Activated naive CD4-positive, alpha-beta T cell treated with anti-CD3 and anti-CD28 coated beads, Interleukin-2, amount 10 ng/mL, durations not matched to agents 7 days and 5 days (primary cell): ENCODE measurements at regions not wholly inside any gene's neighbourhood (a gene's known extent, or its start where the extent isn't known, plus 50 kb on each side); places are given as distances from the start of the nearest gene placed in this dataset.

ENCODE experiments used
- CTCF ChIA-PET: fragments of 350-600 bp; sonication (Branson Sonifier 250); formaldehyde crosslinking; loops from one replicate; lab custom pipeline; 2021; ENCODE audit warnings: antibody characterized with exemption; lab: Charles Lee
- DNase-seq: peaks from one replicate; pipeline ENCODE4 v3.0.0-alpha.2; 2020
- H3K27ac Mint-ChIP-seq: one replicate; pipeline ENCODE4 v1.8.0; 2021; ENCODE audit warnings: mild to moderate bottlenecking, moderate library complexity, mixed read lengths
- H3K27me3 Mint-ChIP-seq: one replicate; pipeline ENCODE4 v1.8.0; 2021; ENCODE audit warnings: mild to moderate bottlenecking, mixed read lengths
- H3K36me3 Mint-ChIP-seq: one replicate; pipeline ENCODE4 v1.8.0; 2021; ENCODE audit warnings: mixed read lengths
- H3K4me1 Mint-ChIP-seq: one replicate; pipeline ENCODE4 v1.8.0; 2021; ENCODE audit warnings: mixed read lengths
- H3K4me3 Mint-ChIP-seq: one replicate; pipeline ENCODE4 v1.8.0; 2021; ENCODE audit warnings: mild to moderate bottlenecking, moderate library complexity, mixed read lengths
- H3K9me3 Mint-ChIP-seq: one replicate; pipeline ENCODE4 v1.8.0; 2021; ENCODE audit warnings: mixed read lengths

- Mint-ChIP-seq H3K4me1 (no peaks in the 10 kb centered on the region), H3K36me3 (no peaks in the 10 kb centered on the region), H3K9me3 (no peaks in the 10 kb centered on the region), H3K4me3 (no peak overlapping the region), H3K27me3 (peaks cover 4% of the 10 kb centered on the region), H3K27ac (no peak overlapping the region)
- CTCF ChIA-PET = no interaction called here
- DNase-seq = no peak
Observed at GRCh38 chr10:120385992-120386391, 71.0 kb upstream of the PLPP4 start.

GRCh38 chr10:120386896-120387295 is 70.1 kb upstream of the PLPP4 start:
- peaks cover 4% of the 10 kb centered on the region for H3K27me3 Mint-ChIP-seq
- no peak overlapping the region for H3K27ac Mint-ChIP-seq
- H3K4me3 Mint-ChIP-seq = no peak overlapping the region
- no peaks in the 10 kb centered on the region for H3K4me1 Mint-ChIP-seq
- no peak for DNase-seq
- H3K36me3 Mint-ChIP-seq = no peaks in the 10 kb centered on the region
- no peaks in the 10 kb centered on the region for H3K9me3 Mint-ChIP-seq
- CTCF ChIA-PET = no interaction called here

GRCh38 chr10:120387326-120387725 is 69.7 kb upstream of the PLPP4 start:
- CTCF ChIA-PET = no interaction called here
- peaks cover 4% of the 10 kb centered on the region for H3K27me3 Mint-ChIP-seq
- no peak for DNase-seq
- H3K36me3 Mint-ChIP-seq = no peaks in the 10 kb centered on the region
- H3K9me3 Mint-ChIP-seq = no peaks in the 10 kb centered on the region
- H3K27ac Mint-ChIP-seq = no peak overlapping the region
- H3K4me3 Mint-ChIP-seq = no peak overlapping the region
- no peaks in the 10 kb centered on the region for H3K4me1 Mint-ChIP-seq

GRCh38 chr10:120392245-120392644 is 64.8 kb upstream of the PLPP4 start:
- Mint-ChIP-seq H3K4me3 (no peak overlapping the region), H3K9me3 (no peaks in the 10 kb centered on the region), H3K27ac (no peak overlapping the region), H3K4me1 (no peaks in the 10 kb centered on the region), H3K27me3 (no peaks in the 10 kb centered on the region), H3K36me3 (no peaks in the 10 kb centered on the region)
- CTCF ChIA-PET = no interaction called here
- DNase-seq = no peak

GRCh38 chr10:120392671-120393079 is 64.4 kb upstream of the PLPP4 start:
- H3K27ac Mint-ChIP-seq = no peak overlapping the region

GRCh38 chr10:120394446-120394845 is 62.6 kb upstream of the PLPP4 start:
- no peak for DNase-seq
- H3K4me3 Mint-ChIP-seq = no peak overlapping the region

More at GRCh38 chr10:120392671-120393079, 64.4 kb upstream of the PLPP4 start:
- Mint-ChIP-seq H3K27me3 (no peaks in the 10 kb centered on the region), H3K4me3 (no peak overlapping the region), H3K9me3 (no peaks in the 10 kb centered on the region), H3K4me1 (no peaks in the 10 kb centered on the region), H3K36me3 (no peaks in the 10 kb centered on the region)
- CTCF ChIA-PET = no interaction called here
- DNase-seq = no peak

GRCh38 chr10:120396228-120396627 is 60.8 kb upstream of the PLPP4 start:
- H3K4me1 Mint-ChIP-seq = no peaks in the 10 kb centered on the region
- H3K27ac Mint-ChIP-seq = no peak overlapping the region
- H3K9me3 Mint-ChIP-seq = no peaks in the 10 kb centered on the region
- CTCF ChIA-PET = no interaction called here
- H3K27me3 Mint-ChIP-seq = no peaks in the 10 kb centered on the region
- H3K36me3 Mint-ChIP-seq = no peaks in the 10 kb centered on the region
- no peak overlapping the region for H3K4me3 Mint-ChIP-seq
- DNase-seq = no peak

More at GRCh38 chr10:120394446-120394845, 62.6 kb upstream of the PLPP4 start:
- Mint-ChIP-seq H3K27me3 (no peaks in the 10 kb centered on the region), H3K4me1 (no peaks in the 10 kb centered on the region), H3K36me3 (no peaks in the 10 kb centered on the region), H3K9me3 (no peaks in the 10 kb centered on the region), H3K27ac (no peak overlapping the region)
- CTCF ChIA-PET = no interaction called here

GRCh38 chr10:120398180-120398579 is 58.8 kb upstream of the PLPP4 start:
- no peaks in the 10 kb centered on the region for H3K4me1 Mint-ChIP-seq

GRCh38 chr10:120400601-120401000 is 56.4 kb upstream of the PLPP4 start:
- Mint-ChIP-seq H3K36me3 (no peaks in the 10 kb centered on the region), H3K27ac (no peak overlapping the region), H3K27me3 (no peaks in the 10 kb centered on the region), H3K4me3 (no peak overlapping the region), H3K4me1 (no peaks in the 10 kb centered on the region), H3K9me3 (no peaks in the 10 kb centered on the region)
- CTCF ChIA-PET = no interaction called here
- no peak for DNase-seq

More at GRCh38 chr10:120398180-120398579, 58.8 kb upstream of the PLPP4 start:
- H3K27me3 Mint-ChIP-seq = no peaks in the 10 kb centered on the region
- no peak overlapping the region for H3K27ac Mint-ChIP-seq
- CTCF ChIA-PET = no interaction called here
- DNase-seq = no peak
- H3K4me3 Mint-ChIP-seq = no peak overlapping the region
- H3K36me3 Mint-ChIP-seq = no peaks in the 10 kb centered on the region
- no peaks in the 10 kb centered on the region for H3K9me3 Mint-ChIP-seq

- H3K36me3 Mint-ChIP-seq = no peaks in the 10 kb centered on the region
- H3K27me3 Mint-ChIP-seq = no peaks in the 10 kb centered on the region
- no peak for DNase-seq
- H3K27ac Mint-ChIP-seq = no peak overlapping the region
- H3K4me3 Mint-ChIP-seq = no peak overlapping the region
- CTCF ChIA-PET = no interaction called here
- H3K9me3 Mint-ChIP-seq = no peaks in the 10 kb centered on the region
- no peaks in the 10 kb centered on the region for H3K4me1 Mint-ChIP-seq
Observed at GRCh38 chr10:120402147-120402766, 54.8 kb upstream of the PLPP4 start.

- H3K4me1 Mint-ChIP-seq = no peaks in the 10 kb centered on the region
- CTCF ChIA-PET = no interaction called here
- H3K9me3 Mint-ChIP-seq = no peaks in the 10 kb centered on the region
- DNase-seq = no peak
- no peaks in the 10 kb centered on the region for H3K27me3 Mint-ChIP-seq
- H3K27ac Mint-ChIP-seq = no peak overlapping the region
- no peaks in the 10 kb centered on the region for H3K36me3 Mint-ChIP-seq
- H3K4me3 Mint-ChIP-seq = no peak overlapping the region
Observed at GRCh38 chr10:120403109-120403508, 53.9 kb upstream of the PLPP4 start.

- no peak overlapping the region for H3K4me3 Mint-ChIP-seq
- no peaks in the 10 kb centered on the region for H3K27me3 Mint-ChIP-seq
- CTCF ChIA-PET = interaction anchor here (0.6 kb wide), 1 partner anchor 17 kb away, joined by 3 read pairs; no protein-coding TSS in a partner anchor
- no peaks in the 10 kb centered on the region for H3K9me3 Mint-ChIP-seq
- no peak for DNase-seq
- H3K4me1 Mint-ChIP-seq = no peaks in the 10 kb centered on the region
- no peak overlapping the region for H3K27ac Mint-ChIP-seq
- no peaks in the 10 kb centered on the region for H3K36me3 Mint-ChIP-seq
Observed at GRCh38 chr10:120406376-120406775, 50.7 kb upstream of the PLPP4 start.
